NAMALWA (cell line): ENCODE measurements at regions not wholly inside any gene's neighbourhood (a gene's known extent, or its start where the extent isn't known, plus 50 kb on each side); places are given as distances from the start of the nearest gene placed in this dataset.

ENCODE experiments used
- DNase-seq: peaks from one replicate; pipeline ENCODE4 v3.0.0-alpha.2; 2015; ENCODE audit warnings: low spot score

DNA sequence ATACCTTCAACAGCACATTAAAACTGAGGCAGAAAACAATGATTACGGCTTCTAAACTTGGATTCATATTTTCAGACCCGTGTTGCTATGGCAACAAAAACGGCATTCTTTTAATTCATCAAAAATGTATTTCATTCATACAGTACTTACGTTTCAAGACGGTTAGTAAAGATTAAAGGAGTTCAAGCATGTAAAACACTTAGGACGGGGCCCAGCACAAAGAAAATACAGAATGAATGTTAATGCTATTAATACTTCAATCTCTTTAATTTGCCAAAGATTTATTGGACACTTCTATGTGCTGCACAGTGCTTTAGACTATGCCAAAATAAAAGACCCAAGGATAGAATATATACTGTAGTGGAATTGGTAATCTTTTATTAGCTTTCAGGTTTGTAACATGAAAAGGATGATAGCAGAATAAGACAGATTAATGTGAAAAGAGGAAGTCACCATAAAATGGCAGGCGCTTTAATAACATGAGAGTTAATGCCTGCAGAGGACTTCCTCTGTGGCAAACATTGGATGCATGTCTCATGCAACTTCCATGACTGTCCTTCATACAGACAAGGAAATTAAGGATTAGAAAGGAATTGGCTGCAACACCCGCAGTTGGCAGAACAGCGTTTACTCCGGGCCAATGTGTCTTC, 201.6 kb upstream of the KLF6 start:
- DNase-seq: no peak

DNA sequence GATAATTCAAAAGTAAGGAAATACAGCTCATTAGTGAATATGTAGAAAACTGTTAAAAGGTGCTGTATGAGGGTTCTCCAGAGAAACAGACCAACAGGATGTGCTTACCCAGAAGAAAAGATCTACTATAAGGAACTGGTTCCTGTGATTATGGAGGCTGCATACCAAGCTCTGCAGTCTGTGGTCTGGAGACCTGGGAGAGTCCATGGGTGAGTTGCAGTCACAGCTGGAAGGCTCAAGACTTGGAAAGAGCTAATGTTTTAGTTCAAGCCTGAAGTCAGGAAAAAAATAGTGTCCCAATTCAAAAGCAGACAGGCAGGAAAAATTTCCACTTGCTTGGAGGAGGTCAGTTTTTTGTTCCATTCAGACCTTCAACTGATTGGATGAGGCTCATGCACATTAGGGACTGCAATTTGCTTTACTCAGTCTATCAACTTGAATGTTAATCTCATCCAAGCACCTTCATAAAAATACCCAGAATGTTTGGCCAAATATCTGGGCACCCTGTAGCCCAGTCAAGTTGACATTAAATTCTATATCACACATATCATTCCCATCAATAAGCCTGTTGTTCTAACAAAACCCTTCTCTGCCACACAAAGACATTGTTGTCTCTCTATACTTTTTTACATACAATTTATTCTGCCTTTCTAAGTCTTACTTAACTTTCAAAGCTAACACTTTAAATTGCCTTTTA, 197.9 kb upstream of the KLF6 start:
- no peak for DNase-seq

DNA sequence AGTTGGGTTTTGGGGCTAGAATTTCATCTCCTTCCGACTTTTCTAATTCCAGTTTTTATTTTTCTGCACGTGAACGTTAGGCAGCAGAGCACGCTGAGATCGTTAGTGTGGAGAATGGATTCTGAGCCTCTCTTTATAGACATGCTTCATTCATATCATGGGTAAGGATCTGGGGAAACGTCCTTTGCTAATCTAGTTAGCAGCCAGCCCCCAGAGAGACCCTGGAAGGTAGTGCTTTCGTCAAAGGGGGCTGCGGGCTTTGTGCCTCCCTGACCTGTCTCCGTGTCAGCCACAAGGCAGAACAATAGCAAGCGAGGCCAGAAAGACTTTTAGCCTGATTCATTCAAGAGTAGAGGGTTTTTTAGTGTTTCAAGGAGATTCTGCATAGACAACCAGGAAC, 196.3 kb upstream of the KLF6 start:
- no peak for DNase-seq

DNA sequence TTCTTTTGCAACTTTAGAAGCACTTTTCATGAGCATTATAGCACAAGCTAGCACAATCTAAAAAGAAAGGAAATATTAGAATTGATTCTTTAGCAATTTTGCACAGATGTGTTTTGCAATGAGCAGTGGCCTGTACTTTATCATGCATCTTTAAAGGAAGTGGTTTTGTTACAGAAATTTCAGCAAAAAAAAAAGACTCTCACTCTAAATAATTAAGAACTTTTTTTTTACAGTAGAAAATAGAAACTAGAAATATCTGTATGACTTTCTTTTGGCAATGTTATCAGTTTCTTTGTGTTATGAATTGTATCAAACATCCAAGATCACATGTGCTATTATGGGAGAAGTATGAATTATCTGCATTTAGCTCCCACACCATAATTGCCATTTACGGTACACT, 195.7 kb upstream of the KLF6 start:
- no peak for DNase-seq

- DNase-seq: no peak
Measured at GRCh38 chr10:3980144-3980543, 195.1 kb upstream of the KLF6 start.

DNA sequence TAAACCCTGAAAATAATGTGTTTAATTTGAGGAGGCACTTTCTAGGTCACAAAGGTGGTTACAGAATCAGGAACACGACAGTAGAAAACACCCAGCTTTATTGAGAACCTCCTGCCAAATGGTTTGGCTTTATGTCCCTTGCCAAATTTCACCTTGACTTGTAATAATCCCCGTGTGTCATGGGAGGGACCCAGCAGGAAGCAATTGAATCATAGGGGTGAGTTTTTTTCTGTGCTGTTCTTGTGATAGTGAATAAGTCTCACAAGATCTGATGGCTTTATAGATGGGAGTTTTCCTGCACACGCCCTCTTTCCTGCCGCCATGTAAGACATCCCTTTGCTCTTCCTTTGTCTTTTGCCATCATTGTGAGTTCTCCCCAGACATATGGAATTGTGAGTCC, 193.8 kb upstream of the KLF6 start:
- no peak for DNase-seq

DNA sequence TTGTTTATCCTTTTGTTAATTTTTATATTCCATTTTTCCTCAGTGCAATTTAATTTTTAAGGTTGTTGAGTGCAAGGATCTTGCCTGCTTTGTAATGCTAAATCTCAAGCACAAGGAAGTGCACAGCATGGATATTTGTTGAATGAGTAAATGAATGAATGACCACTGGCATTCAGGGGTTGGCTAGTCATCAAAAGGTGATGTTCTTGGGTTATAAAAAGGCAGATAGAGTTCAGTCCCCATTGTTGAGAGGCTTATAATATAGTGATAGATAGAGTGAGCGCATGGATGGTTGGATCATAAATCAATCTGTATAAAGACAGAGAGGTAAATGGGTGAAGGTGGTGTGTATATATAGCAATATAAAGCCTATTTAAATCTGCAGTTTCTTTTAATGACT, 193.2 kb upstream of the KLF6 start:
- DNase-seq: no peak

GRCh38 chr10:3977761-3978160, 192.8 kb upstream of the KLF6 start:
- DNase-seq: no peak

DNA sequence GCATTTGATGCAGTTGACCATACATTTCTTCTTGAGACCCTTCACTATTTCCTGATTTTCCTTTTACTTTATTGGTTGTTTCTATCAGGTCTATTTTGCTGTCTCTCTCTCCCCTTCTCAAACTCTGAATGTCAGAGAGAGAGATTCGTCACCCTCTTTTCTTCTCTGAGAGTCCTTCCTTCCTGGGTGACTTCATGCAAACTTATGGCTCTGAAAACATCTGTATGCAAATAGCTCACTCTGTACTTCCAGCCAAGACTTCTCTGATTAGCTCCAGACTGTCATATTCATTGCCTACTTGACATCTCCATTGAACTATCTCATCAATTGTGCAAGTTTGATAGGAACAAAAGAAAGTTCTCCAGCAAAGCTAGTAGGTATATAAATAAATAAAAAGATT, 191.7 kb upstream of the KLF6 start:
- DNase-seq: peak; percentile 23

- DNase-seq: no peak
Measured at GRCh38 chr10:3976171-3976570, 191.2 kb upstream of the KLF6 start.

DNA sequence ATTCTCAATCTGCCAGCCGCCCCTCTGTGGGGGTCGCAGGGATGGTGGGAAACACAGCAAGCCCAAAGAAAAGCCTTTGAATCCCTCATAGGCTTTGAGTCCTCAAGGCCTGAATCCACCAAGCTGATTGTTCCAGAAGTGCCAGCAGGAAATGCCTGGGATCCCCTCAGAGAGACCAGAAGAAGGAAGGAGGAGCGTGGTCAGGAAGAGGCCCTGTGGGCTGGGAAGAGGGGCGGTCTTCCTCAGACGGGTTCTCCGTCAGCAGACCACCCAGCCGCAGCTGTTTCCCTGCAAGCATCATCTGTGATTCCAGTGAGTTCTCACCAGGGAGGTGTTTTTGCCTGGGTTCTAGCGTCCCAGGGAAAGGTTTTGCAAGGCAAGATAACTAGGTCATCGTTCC, 190.0 kb upstream of the KLF6 start:
- DNase-seq: no peak

GRCh38 chr10:3972460-3973301, 187.7 kb upstream of the KLF6 start:
- DNase-seq: no peak

GRCh38 chr10:3971713-3972112, 186.7 kb upstream of the KLF6 start:
- DNase-seq: no peak

- no peak for DNase-seq
Measured at GRCh38 chr10:3969876-3970666, 185.1 kb upstream of the KLF6 start.

GRCh38 chr10:3968727-3969126, 183.7 kb upstream of the KLF6 start:
- no peak for DNase-seq

DNA sequence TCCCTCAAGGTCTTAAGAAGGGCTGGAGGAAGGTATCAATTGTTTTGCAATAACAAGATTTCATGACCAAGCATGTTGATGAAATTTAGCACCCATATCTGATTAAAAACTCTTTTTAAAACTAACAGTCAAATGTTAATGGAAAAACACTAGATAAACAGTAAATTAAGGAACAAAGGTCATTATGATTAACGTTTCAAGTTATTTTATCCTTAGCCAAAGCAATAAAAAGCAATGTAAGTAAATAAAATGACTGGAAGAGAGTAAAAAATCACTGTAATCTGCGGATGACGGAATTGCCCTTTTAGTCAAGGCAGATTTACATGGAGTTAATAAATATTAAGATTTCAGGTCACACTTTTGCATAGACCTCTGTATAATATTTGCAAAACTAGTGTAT, 179.5 kb upstream of the KLF6 start:
- DNase-seq: no peak

DNA sequence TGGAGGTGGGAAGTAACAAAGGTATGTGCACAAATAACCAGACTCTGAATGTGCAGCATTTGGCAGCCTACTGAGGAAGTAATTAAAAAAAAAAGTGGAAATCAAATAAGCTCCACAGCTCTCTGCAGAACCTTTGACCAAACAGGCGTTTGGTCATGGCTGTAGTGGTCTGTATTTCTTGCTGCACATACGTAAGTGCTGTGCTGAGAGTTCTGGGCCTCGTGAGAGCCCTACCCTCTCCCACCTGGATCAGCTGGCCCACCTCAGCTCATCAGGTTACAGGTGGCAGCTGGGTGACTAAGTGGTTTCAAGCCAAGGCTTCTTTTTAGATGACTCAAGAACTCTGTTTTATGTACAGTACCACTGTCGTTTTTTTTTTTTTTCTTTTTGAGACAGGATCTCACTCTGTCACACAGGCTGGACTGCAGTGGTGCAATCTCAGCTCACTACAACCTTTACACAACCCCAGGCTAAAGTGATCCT, 178.2 kb upstream of the KLF6 start:
- DNase-seq: no peak

DNA sequence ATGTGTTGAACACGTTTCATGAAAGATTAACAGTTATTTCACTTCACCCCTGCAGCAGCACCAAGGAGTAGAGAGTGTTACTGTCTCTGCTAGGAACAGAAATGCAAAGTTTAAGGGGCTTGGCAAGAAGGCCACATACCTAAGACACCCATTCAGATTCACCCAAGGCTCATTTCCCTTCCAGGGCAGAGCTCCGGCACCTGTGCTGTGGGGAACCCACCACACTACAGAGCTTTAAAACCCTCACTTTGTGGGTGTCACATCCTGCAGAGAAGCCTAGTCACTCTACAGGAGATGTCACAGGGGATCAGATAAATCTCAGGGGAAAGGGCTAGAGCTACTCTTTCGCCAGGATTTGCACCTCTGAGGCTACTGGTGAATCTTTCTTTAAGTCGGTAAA, 176.1 kb upstream of the KLF6 start:
- DNase-seq: no peak

- DNase-seq: no peak
Measured at GRCh38 chr10:3960496-3960895, 175.5 kb upstream of the KLF6 start.

GRCh38 chr10:3959370-3960325, 174.6 kb upstream of the KLF6 start:
- DNase-seq: no peak

DNA sequence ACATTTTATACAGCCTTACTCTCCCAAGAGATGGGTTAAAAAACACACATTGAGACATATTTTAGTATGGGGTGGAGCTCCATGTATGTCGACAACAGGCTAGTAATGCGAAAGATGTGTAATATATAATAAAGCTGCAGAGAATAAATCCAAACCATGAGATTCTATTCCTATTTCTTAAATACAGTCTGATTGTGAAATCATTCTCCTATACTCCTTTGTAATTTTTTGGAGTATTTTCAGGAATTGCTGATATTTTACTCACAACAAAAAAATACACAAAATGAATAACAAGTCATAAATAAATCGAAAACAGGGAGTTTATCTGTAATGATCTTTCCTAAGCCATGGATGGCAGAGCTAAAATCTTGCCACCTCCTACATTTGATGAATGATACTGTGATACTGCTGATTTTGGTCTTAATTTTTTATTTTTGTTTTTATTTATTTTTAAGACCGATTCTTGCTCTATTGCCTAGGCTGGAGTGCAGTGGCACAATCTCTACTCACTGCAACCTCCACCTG, 173.5 kb upstream of the KLF6 start:
- DNase-seq: no peak
